RWPE2 (cell line): ENCODE measurements at regions not wholly inside any gene's neighbourhood (a gene's known extent, or its start where the extent isn't known, plus 50 kb on each side); places are given as distances from the start of the nearest gene placed in this dataset.
A peak's percentile ranks its signal among the peaks of the same experiment; 100 is the strongest.
"Not testable (repeated sequence)": the region's sequence is repeated elsewhere in the genome, so short reads cannot be mapped to it uniquely, and the experiment has no call there.

ENCODE experiments used
- ATAC-seq: fragments of 200-7000 bp; cut with Tn5 transposase; 3 replicates; pipeline ENCODE4 v1.9.1; 2021; ENCODE audit warnings: low read depth
- DNase-seq: peaks from one replicate; pipeline ENCODE4 v3.0.0-alpha.2; 2020; ENCODE audit warnings: low spot score
- H3K27ac ChIP-seq: fragments of 450-650 bp; 2 replicates; pipeline ENCODE4 v1.5.1; 2017; ENCODE audit warnings: mild to moderate bottlenecking; ENCODE audit not compliant: poor library complexity, severe bottlenecking
- H3K27me3 ChIP-seq: fragments of 250-450 bp; sonication (Bioruptor Pico); 2 replicates; pipeline ENCODE4 v1.5.1; 2021; ENCODE audit warnings: mild to moderate bottlenecking, moderate library complexity; ENCODE audit not compliant: insufficient read depth, poor library complexity, severe bottlenecking
- H3K36me3 ChIP-seq: fragments of 250-450 bp; sonication (Bioruptor Pico); 2 replicates; pipeline ENCODE4 v1.5.1; 2020; ENCODE audit warnings: low read depth, mild to moderate bottlenecking, moderate library complexity
- H3K4me1 ChIP-seq: fragments of 250-450 bp; sonication (Bioruptor Pico); 2 replicates; pipeline ENCODE4 v1.5.1; 2021; ENCODE audit warnings: mild to moderate bottlenecking, moderate library complexity; ENCODE audit not compliant: insufficient read depth, poor library complexity, severe bottlenecking
- H3K4me3 ChIP-seq: fragments of 250-450 bp; sonication (Bioruptor Pico); 2 replicates; pipeline ENCODE4 v1.5.1; 2021; ENCODE audit warnings: mild to moderate bottlenecking, moderate library complexity; ENCODE audit not compliant: severe bottlenecking
- H3K9me3 ChIP-seq: fragments of 250-450 bp; sonication (Bioruptor Pico); 2 replicates; pipeline ENCODE4 v1.5.1; 2021; ENCODE audit warnings: mild to moderate bottlenecking, moderate library complexity; ENCODE audit not compliant: severe bottlenecking
- TF ChIP-seq, protein P1 (sequence below): fragments of 450-650 bp; IDR thresholded peaks from one replicate; pipeline ENCODE4 v1.5.1; 2017; ENCODE audit warnings: mild to moderate bottlenecking, moderate library complexity; ENCODE audit not compliant: poor library complexity, severe bottlenecking

DNA sequence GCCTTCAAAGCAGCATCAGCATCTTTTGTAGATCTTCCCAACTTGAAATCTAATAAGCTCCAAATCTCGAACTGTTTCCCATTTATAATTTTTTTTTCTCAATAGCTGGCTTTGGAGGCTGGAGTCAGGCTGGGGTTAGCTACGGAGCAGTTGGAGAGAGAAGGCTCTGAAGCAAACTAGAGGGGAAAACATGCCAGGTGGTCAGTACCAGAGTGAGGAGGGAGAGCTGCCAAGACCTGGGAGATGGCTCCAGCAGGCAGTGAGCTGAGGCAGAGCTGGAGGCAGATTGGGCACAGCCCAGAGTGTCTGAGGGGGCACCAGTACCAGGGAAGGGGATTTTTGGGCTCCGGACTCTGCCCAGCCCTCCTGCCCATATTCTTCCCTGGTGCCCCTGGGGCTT is 311.2 kb downstream of the RPLP1 start:
- H3K9me3 ChIP-seq, result no peaks in the 10 kb centered on the region
- ATAC-seq (no peak), DNase-seq (no peak)
- H3K27me3 ChIP-seq, result peaks cover 10% of the 10 kb centered on the region
- peaks cover 20% of the 10 kb centered on the region for H3K4me1 ChIP-seq
- no peak overlapping the region for H3K4me3 ChIP-seq
- TF ChIP-seq, protein P1, sequence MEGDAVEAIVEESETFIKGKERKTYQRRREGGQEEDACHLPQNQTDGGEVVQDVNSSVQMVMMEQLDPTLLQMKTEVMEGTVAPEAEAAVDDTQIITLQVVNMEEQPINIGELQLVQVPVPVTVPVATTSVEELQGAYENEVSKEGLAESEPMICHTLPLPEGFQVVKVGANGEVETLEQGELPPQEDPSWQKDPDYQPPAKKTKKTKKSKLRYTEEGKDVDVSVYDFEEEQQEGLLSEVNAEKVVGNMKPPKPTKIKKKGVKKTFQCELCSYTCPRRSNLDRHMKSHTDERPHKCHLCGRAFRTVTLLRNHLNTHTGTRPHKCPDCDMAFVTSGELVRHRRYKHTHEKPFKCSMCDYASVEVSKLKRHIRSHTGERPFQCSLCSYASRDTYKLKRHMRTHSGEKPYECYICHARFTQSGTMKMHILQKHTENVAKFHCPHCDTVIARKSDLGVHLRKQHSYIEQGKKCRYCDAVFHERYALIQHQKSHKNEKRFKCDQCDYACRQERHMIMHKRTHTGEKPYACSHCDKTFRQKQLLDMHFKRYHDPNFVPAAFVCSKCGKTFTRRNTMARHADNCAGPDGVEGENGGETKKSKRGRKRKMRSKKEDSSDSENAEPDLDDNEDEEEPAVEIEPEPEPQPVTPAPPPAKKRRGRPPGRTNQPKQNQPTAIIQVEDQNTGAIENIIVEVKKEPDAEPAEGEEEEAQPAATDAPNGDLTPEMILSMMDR, result no peak
- no peak overlapping the region for H3K27ac ChIP-seq
- no peaks in the 10 kb centered on the region for H3K36me3 ChIP-seq

DNA sequence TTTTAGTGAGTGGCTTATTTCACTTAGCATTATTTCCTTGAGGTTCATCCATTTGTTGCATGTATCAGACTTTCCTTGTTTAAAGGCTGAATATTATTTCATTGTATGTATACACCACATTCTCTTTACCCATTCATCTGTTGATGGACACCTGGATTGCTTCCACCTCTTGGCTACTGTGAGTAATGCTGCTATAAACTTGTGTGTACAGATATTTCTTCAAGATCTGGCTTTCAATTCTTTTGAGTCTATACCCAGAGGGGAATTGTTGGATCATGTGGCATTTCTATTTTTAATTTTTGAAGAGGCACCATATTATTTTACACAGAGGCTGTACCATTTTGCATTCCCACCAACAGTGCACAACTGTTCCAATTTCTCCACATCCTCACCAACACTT is 313.5 kb downstream of the RPLP1 start:
- H3K4me1 ChIP-seq, result peaks cover 4% of the 10 kb centered on the region
- H3K36me3 ChIP-seq, result no peaks in the 10 kb centered on the region
- ATAC-seq (peak; percentile 67; the same call in 2 of the 3 replicates), DNase-seq (no peak)
- H3K9me3 ChIP-seq, result no peaks in the 10 kb centered on the region
- H3K4me3 ChIP-seq, result no peak overlapping the region
- peaks cover 15% of the 10 kb centered on the region for H3K27me3 ChIP-seq
- TF ChIP-seq, protein P1, result no peak
- no peak overlapping the region for H3K27ac ChIP-seq

DNA sequence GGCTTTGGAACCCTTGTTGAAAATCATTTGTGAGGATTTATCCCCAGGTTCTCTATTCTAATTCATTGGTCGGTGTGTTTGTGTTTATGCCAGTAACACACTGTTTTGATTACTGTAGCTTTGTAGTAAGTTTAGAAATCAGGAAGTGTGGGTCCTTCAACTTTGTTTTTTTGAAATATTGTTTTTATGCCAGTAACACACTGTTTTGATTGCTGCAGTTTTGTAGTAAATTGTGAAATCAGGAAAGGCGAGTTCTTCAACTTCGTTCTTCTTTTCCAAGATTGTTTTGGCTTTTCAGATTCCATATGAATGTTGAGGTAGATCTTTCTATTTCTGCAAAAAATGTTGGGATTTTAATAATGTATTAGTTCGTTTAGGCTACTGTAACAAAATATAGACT is 314.6 kb downstream of the RPLP1 start:
- H3K4me3 ChIP-seq, result no peak overlapping the region
- H3K4me1 ChIP-seq, result no peaks in the 10 kb centered on the region
- no peak overlapping the region for H3K27ac ChIP-seq
- no peaks in the 10 kb centered on the region for H3K36me3 ChIP-seq
- TF ChIP-seq, protein P1, result no peak
- H3K9me3 ChIP-seq, result no peaks in the 10 kb centered on the region
- DNase-seq, result no peak
- no peak for ATAC-seq
- H3K27me3 ChIP-seq, result peaks cover 15% of the 10 kb centered on the region

DNA sequence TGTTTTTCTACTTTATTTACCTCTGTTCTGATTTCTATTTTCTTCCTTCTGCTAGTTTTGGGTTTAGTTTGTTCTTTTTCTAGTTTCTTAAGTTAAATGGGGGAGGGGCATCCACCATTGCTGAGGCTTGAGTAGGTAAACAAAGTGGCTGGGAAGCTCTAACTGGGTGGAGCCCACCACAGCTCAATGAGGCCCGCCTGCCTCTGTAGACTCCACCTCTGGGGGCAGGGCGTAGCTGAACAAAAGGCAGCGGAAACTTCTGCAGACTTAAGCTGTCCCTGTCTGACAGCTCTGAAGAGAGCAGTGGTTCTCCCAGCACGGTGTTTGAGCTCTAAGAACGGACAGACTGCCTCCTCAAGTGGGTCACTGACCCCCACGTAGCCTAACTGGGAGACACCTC is 316.7 kb downstream of the RPLP1 start:
- DNase-seq, ATAC-seq, H3K36me3 ChIP-seq, H3K4me3 ChIP-seq, H3K4me1 ChIP-seq, H3K27ac ChIP-seq, H3K9me3 ChIP-seq: not testable (repeated sequence)
- H3K27me3 ChIP-seq, result peaks cover 19% of the 10 kb centered on the region

DNA sequence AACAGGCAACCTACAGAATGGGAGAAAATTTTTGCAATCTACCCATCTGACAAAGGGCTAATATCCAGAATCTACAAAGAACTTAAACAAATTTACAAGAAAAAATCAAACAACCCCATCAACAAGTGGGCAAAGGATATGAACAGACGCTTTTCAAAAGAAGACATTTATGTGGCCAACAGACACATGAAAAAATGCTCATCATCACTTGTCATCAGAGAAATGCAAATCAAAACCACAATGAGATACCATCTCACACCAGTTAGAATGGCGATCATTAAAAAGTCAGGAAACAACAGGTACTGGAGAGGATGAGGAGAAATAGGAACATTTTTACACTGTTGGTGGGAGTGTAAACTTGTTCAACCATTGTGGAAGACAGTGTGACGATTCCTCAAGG is 321.6 kb downstream of the RPLP1 start:
- H3K4me1 ChIP-seq, H3K36me3 ChIP-seq, H3K4me3 ChIP-seq, H3K27ac ChIP-seq, ATAC-seq, DNase-seq, H3K9me3 ChIP-seq: not testable (repeated sequence)
- H3K27me3 ChIP-seq, result peaks cover 36% of the 10 kb centered on the region

DNA sequence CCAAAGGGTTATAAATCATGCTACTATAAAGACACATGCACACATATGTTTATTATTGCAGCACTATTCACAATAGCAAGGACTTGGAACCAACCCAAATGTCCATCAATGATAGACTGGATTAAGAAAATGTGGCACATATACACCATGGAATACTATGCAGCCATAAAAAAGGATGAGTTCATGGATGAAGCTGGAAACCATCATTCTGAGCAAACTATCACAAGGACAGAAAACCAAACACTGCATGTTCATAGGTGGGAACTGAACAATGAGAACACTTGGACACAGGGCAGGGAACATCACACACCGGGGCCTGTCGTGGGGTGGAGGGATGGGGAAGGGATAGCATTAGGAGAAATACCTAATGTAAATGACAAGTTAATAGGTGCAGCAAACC is 322.1 kb downstream of the RPLP1 start:
- H3K4me1 ChIP-seq, DNase-seq, H3K27ac ChIP-seq, H3K9me3 ChIP-seq, H3K36me3 ChIP-seq, ATAC-seq, H3K4me3 ChIP-seq: not testable (repeated sequence)
- H3K27me3 ChIP-seq, result peaks cover 36% of the 10 kb centered on the region
